OCI-M1 (cell line): ENCODE measurements at regions not wholly inside any gene's neighbourhood (a gene's known extent, or its start where the extent isn't known, plus 50 kb on each side); places are given as distances from the start of the nearest gene placed in this dataset.

ENCODE experiments used
- DNase-seq: peaks from one replicate; lab custom pipeline; 2025; lab: John Stamatoyannopoulos, UW

- DNase-seq: no peak
Observed at GRCh38 chr16:80081846-80082245, 458.9 kb upstream of the DYNLRB2 start.

- DNase-seq: no peak
Observed at GRCh38 chr16:80080287-80080851, 460.4 kb upstream of the DYNLRB2 start.

- DNase-seq: no peak
Observed at GRCh38 chr16:80079072-80079471, 461.7 kb upstream of the DYNLRB2 start.

GRCh38 chr16:80077696-80078095, 463.1 kb upstream of the DYNLRB2 start:
- DNase-seq: no peak

- no peak for DNase-seq
Observed at GRCh38 chr16:80074329-80074728, 466.5 kb upstream of the DYNLRB2 start.

GRCh38 chr16:80071964-80072456, 468.8 kb upstream of the DYNLRB2 start:
- DNase-seq: no peak

- DNase-seq: no peak
Observed at GRCh38 chr16:80066805-80067580, 466.5 kb upstream of the MAF start.

- no peak for DNase-seq
Observed at GRCh38 chr16:80065541-80065940, 465.0 kb upstream of the MAF start.

GRCh38 chr16:80063713-80064069, 463.2 kb upstream of the MAF start:
- DNase-seq: no peak

- DNase-seq: no peak
Observed at GRCh38 chr16:80063031-80063712, 462.6 kb upstream of the MAF start.

- DNase-seq: no peak
Observed at GRCh38 chr16:80062361-80063030, 462.0 kb upstream of the MAF start.

GRCh38 chr16:80060470-80060869, 459.9 kb upstream of the MAF start:
- no peak for DNase-seq

GRCh38 chr16:80059836-80060235, 459.3 kb upstream of the MAF start:
- DNase-seq: no peak

GRCh38 chr16:80058214-80058613, 457.7 kb upstream of the MAF start:
- no peak for DNase-seq

GRCh38 chr16:80056324-80056723, 455.8 kb upstream of the MAF start:
- DNase-seq: no peak

GRCh38 chr16:80055831-80056230, 455.3 kb upstream of the MAF start:
- DNase-seq: no peak

- DNase-seq: no peak
Observed at GRCh38 chr16:80054647-80055046, 454.1 kb upstream of the MAF start.

GRCh38 chr16:80051040-80051439, 450.5 kb upstream of the MAF start:
- DNase-seq: no peak

- DNase-seq: no peak
Observed at GRCh38 chr16:80048250-80048649, 447.7 kb upstream of the MAF start.

GRCh38 chr16:80047842-80048241, 447.3 kb upstream of the MAF start:
- DNase-seq: no peak

- DNase-seq: peak; percentile 29
Observed at GRCh38 chr16:80046848-80047247, 446.3 kb upstream of the MAF start.

GRCh38 chr16:80046261-80046660, 445.7 kb upstream of the MAF start:
- no peak for DNase-seq

- DNase-seq: no peak
Observed at GRCh38 chr16:80045861-80046260, 445.3 kb upstream of the MAF start.
